SH-SY5Y (cell line): ENCODE measurements at regions not wholly inside any gene's neighbourhood (a gene's known extent, or its start where the extent isn't known, plus 50 kb on each side); places are given as distances from the start of the nearest gene placed in this dataset.

Source experiments
- GATA2 ChIP-seq: IDR thresholded peaks from 2 replicates; pipeline ENCODE4 v1.6.1; 2011; ENCODE audit warnings: mild to moderate bottlenecking, low read depth, low read length
- GATA3 ChIP-seq: IDR thresholded peaks from 2 replicates; pipeline ENCODE4 v1.6.1; 2011; ENCODE audit warnings: low read depth, mild to moderate bottlenecking, low read length, moderate library complexity

- TF ChIP-seq GATA3 (no peak), GATA2 (no peak)
These were observed 253.8 kb downstream of the CRPPA start for GRCh38 chr7:16167526-16167925.
